GM19240 (cell line): ENCODE measurements at regions not wholly inside any gene's neighbourhood (a gene's known extent, or its start where the extent isn't known, plus 50 kb on each side); places are given as distances from the start of the nearest gene placed in this dataset.

Experiments used
- DNase-seq: peaks from one replicate; pipeline ENCODE4 v3.0.0; 2011; ENCODE audit warnings: low spot score; ENCODE audit not compliant: insufficient read length

- no peak for DNase-seq
These were observed 309.0 kb downstream of the GPAM start for GRCh38 chr10:111874576-111874975.

DNA sequence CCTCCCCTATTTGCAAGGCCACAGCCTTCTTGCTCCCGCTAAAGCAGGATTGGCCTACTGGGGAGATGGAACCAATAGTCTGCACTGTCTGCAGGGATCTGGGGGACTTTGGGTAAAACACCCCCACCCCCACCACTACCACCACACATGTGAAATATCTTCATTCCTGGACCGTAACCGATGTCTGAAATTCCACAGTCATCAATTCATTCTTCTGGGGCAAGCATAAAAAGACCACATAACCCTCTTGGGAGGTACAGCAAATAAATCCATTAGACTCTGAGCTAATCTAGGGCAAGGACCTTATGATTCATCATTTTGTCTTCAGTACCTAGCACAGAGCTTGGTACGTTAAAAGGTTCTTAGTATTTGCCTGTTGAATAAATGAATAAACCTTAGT lies 307.8 kb downstream of the GPAM start:
- no peak for DNase-seq

DNA sequence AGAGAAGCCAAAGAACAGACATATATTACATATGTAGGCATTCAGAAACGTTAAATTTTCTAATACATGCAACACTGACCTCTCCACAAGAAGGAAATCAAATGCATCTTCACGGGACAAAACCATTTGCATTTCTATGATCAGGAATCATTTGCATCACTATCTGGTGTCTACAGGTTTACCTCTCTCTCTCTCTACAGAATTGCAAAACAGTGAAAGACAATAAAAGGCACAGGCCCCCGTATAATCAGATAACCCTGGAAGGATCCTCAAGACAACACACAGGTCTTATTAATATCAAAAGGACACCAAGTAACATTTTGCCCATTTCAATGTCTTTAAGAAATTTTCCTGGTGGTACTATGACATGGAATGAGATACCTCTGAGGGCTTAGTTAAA lies 306.3 kb downstream of the GPAM start:
- no peak for DNase-seq

DNA sequence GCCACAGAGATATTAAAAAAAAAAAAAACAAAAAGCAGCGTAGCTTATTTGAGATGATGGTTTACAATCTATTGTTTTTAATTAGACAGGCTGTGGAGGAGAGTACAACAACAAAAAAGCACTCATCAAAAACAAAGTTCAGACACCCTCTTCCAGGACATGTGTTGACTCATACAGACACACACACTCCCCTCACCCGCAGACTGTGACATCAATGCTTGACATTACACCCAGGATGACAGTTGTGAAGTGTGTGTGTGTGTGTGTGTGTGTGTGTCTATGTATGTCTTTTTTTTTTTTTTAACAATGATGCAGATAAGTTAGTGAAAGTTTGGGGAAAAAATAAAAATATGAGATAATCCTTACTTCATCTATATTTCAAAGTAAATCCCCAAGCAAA lies 303.6 kb downstream of the GPAM start:
- no peak for DNase-seq

DNA sequence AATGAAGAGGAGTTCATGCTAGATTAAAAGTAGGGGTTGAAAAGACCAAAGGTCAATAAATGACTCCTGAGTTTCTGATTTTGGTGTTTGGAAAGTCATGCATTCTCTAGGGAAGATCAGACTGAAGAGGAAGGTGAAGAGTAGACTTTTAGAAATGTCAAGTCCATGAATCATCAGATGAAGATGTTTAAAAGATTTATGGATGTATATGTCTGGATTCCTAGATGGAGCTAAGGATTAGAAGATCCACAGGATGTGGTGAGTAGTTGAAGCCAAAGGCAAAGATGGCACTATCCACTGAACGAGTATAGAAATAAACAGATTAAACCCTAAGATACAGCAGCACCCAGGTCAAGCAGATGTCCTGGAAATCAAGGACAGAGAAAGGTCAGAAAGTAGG lies 298.5 kb downstream of the GPAM start:
- DNase-seq: no peak

- DNase-seq: no peak
These were observed 297.6 kb downstream of the GPAM start for GRCh38 chr10:111885919-111886318.

- no peak for DNase-seq
These were observed 296.3 kb downstream of the GPAM start for GRCh38 chr10:111887266-111887665.

DNA sequence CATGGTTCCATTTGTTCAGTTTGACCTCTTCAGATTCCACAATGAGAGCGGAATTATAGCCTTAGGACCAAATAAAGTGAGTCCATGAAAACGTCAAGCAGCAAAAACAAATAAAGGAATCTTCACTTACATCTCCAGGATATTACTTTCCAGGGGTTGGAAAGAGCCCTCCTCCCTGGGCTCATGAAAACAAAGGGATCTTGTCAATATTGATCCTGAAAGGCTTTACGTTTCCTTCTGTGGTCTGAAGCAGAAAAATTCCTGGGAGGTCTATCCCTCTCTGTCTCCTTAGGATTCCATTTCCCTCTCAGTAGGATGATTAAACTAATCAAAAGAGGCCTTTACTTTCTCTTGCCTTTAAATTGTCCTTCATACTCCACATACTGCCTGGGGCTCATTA lies 293.5 kb downstream of the GPAM start:
- DNase-seq: no peak

GRCh38 chr10:111916011-111916410 lies 267.6 kb downstream of the GPAM start:
- no peak for DNase-seq

DNA sequence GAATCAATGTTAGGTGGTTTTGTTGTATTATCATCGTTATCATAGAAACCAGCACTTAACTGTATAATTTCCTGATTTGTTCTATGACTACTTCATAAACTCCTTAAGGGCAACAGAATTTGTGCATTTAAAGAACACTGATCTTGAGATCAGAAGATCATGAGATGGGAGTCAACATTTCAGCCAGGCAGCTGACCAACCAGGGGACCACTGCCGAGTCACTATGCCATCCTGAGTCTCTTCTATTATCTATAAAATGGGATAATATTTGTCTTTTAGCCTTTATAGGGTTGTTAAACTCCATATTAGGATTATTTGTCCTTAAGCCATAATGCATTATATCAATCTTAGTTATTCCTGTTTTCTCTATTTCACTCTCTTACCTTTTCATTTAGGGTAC lies 261.7 kb downstream of the GPAM start:
- no peak for DNase-seq

GRCh38 chr10:111923032-111923431 lies 260.5 kb downstream of the GPAM start:
- no peak for DNase-seq

DNA sequence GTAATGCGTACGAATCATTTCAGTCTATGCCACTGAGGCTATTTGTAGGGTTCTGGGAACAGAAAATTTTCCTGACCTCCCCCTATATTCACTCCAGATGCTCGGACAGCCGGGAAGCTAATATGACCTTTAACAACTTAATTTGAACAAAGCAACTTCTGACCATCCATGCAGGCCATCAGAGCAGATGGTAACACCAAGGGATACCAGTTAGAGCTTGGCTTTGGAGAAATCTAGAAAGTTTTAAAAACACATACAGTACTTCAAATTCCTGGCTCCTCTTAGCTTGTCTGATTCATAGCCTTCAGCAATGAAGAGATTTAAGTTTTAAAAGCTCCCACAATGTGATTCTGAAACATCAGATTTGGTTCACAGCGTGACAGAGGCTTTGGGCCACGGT lies 257.3 kb downstream of the GPAM start:
- DNase-seq: no peak

DNA sequence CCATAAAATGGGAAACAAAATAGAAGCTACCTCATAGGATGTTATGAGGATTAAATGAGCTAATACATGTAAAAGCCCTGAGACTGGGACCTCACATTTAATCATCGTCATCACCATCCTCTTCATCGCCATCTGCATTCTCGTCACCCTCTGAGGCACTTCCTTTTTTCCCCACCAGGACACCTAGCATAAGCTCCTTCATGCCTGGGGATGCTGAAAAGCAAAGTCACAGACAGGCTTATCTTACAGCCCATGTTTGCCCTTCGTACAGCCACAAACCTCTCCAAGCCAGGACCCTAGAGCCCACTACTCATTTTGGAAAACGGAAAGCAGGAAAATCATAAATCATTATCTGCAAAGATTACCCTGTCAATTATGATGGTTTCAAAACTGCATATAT lies 249.6 kb downstream of the GPAM start:
- no peak for DNase-seq

DNA sequence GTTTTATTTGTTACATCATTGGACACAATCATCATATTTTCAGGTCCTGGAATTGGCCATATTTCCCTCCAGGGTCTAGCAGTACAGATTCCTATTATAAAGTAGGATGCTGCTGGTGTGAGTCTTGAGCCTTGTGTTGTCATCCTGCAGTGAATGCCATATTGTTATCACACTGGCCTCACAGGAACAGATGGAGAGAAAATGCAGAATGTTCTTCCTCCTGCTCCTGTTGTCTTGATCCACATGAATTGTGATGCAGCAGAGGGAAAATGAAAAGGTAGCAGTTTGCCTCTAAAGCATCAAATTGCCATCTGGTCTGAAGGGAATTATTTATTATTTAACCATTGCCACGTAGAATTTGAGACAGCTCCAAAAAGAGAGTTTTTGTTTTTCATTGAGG lies 248.6 kb downstream of the GPAM start:
- DNase-seq: no peak

DNA sequence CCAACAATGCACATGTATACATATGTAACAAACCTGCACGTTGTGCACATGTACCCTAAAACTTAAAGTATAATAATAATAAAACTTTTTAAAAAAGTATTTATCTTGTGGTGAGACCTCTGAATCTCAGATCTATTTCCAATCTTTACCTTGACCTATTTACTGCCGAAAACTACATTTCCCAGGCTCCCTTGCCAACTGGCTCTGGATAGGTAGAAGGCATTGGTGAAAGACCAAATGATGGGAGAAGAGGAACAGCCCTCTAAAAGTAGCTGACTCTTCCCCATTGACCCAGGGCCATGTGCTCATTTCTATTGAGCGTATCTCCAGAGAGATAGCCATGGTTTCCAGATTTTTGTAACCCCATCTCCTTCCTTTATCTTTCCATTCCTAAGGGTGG lies 247.4 kb downstream of the GPAM start:
- DNase-seq: no peak

GRCh38 chr10:111944331-111944730 lies 239.2 kb downstream of the GPAM start:
- no peak for DNase-seq

- no peak for DNase-seq
These were observed 229.6 kb downstream of the GPAM start for GRCh38 chr10:111953949-111954348.

DNA sequence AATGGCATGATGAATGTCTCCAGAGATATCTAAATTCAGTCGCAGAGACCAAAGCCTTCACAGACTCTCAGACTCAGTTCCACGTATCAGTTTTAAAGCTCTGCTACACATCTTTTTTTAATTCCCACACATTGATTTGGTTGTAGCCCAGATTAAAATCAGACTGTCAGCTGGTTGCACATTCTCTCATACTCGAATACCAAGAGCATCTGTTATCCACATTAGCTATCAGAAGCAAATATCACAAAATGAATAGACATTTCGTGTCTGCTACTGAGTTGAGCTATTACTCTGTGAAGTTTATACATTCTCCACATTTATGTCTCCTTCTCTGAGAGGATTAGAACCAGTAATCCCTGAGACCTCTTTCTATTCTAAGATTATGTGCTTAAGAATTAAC lies 229.2 kb downstream of the GPAM start:
- no peak for DNase-seq

GRCh38 chr10:111956841-111957240 lies 226.7 kb downstream of the GPAM start:
- no peak for DNase-seq

DNA sequence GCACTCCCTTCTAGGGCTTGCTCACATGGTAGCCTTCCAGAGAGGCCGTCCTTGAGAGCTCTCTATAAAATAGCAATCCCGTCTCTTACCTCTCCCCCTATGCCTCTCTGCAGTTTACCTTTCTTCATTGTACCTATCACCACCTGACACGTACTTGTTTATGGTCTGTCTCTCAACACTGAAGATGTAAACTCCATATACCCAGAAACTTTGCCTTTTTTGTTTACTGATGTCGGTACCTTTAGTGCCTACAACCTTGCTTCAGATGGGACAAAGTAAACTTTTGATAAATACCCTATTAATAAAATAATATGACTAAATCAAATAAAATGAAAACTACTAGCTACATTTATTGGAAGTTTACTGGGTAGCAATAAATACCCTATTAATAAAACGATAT lies 220.6 kb downstream of the GPAM start:
- DNase-seq: no peak

DNA sequence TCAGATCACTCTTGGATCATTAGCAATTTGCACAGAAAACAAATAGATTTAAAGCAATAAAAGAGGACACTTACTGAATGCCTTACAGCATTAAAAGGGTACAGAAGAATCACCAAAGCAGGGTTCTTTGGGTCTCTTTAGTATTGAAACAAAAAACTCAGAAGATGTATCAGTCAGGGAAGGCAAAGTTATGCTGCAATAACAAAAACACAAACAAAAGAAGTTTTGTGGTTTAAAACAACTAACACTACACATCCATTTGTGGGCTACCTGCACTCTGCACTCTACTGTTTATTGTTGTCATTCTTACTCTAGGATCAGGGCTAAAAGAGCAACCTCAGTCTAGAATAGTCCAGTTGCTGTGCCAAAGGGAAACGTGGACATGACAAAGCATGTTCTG lies 216.4 kb downstream of the GPAM start:
- DNase-seq: no peak

DNA sequence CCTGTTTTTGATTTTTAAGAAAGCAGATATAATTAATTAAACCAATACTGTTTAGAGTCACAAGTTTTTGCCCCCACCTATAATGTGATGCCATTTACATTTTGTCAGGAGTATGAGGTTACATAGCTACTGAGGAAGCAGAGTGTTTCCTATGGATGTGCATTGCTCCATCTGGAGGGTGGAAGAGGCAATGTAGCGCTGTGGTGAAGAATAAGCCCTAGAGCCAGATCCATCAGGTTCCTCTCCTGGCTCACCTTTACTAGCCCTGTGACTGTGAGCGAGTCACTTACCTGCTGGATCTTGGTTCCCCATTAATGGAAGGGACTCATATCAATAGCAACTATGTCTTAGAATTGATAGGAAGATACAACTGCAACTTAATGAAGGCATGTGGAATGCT lies 216.0 kb downstream of the GPAM start:
- DNase-seq: no peak

DNA sequence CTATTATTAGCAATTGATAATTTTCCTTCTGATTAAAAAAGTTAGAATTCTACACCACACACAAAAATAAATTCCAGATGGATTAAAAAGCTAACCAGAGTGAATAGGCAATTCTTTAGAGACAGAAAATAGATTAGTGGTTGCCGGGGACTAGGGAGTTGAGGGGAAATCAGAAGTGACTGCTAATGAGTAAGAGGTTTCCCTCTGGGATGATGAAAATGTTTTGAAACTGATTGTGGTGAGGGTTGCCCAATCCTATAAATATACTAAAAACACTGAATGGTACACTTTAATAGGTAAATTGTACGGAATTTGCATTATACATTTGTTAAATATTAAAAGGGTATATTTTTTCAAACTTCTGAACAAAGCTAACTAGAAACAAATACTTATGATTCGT lies 214.9 kb downstream of the GPAM start:
- no peak for DNase-seq

- no peak for DNase-seq
These were observed 213.5 kb downstream of the GPAM start for GRCh38 chr10:111970111-111970510.

DNA sequence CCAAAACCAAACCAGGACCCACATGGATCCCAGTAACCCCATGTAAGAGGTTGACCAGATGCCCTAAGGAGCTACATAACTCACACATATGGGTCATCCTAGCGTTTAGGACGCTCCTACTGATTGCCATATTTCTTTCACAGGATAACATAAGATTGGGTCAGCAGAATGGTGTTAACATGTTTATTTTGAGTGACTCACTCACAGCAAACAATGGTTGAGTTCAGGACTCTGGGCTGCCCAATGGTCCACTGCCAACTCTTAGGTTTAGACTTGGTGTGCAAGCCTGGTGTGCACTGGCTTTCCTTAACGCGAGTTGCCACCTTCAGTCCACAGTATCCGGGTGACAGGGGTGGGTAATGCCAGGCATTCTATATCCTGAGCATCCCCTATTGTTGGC lies 211.5 kb downstream of the GPAM start:
- DNase-seq: no peak
